Astrocyte (in vitro differentiated cells and primary cell): ENCODE measurements at regions not wholly inside any gene's neighbourhood (a gene's known extent, or its start where the extent isn't known, plus 50 kb on each side); places are given as distances from the start of the nearest gene placed in this dataset.

Experiments used
- CTCF ChIP-seq: IDR thresholded peaks from 2 replicates; pipeline ENCODE4 v1.5.1; 2011; ENCODE audit warnings: low read depth, mild to moderate bottlenecking, inconsistent platforms, low read length, moderate library complexity; ENCODE audit not compliant: insufficient read depth
- EZH2 ChIP-seq: IDR thresholded peaks from 2 replicates; pipeline ENCODE4 v1.6.1; 2012; ENCODE audit warnings: mild to moderate bottlenecking, low read length, inconsistent platforms; ENCODE audit not compliant: insufficient read depth

- TF ChIP-seq EZH2 (no peak), CTCF (no peak)
Measured at GRCh38 chr22:47284822-47285221, 522.4 kb downstream of the TBC1D22A start.
